Sigmoid colon (tissue), 6 donors: ENCODE measurements at regions not wholly inside any gene's neighbourhood (a gene's known extent, or its start where the extent isn't known, plus 50 kb on each side); places are given as distances from the start of the nearest gene placed in this dataset.

Experiments used
- DNase-seq: peaks from one replicate; pipeline ENCODE4 v3.0.0-alpha.2; 2019
- H3K27ac ChIP-seq, 4 donors: fragments of 200-600 bp; sonication (generic); one replicate each; pipeline ENCODE4 v1.5.1; 2016 to 2019; ENCODE audit warnings: mild to moderate bottlenecking in 1 of 4
- H3K27me3 ChIP-seq, 3 donors: fragments of 200-600 bp; sonication (generic); one replicate each; pipeline ENCODE4 v1.5.1; 2019; ENCODE audit warnings: mild to moderate bottlenecking in 1 of 3
- H3K36me3 ChIP-seq, 4 donors: fragments of 200-600 bp; sonication (generic); one replicate each; pipeline ENCODE4 v1.5.1; 2016 to 2019
- H3K4me1 ChIP-seq, 4 donors: fragments of 200-600 bp; sonication (generic); one replicate each; pipeline ENCODE4 v1.5.1; 2017 to 2019
- H3K4me3 ChIP-seq, 4 donors: fragments of 200-600 bp; sonication (generic); one replicate each; pipeline ENCODE4 v1.5.1; 2017 to 2019; ENCODE audit warnings: mild to moderate bottlenecking in 2 of 4, moderate library complexity in 1 of 4
- H3K9me3 ChIP-seq, 4 donors: fragments of 200-600 bp in 3 of 4; sonication (generic) in 3 of 4; one replicate each; pipeline versions ENCODE4 v1.5.1 to v1.6.1; 2013 to 2019
- EP300 ChIP-seq, 4 donors: sonication (generic); formaldehyde crosslinking; IDR thresholded peaks; one replicate each; pipeline ENCODE4 v1.6.1; 2017; ENCODE audit warnings: antibody characterized with exemption in 4 of 4
- POLR2A ChIP-seq, 2 donors: fragments of 450-650 bp; IDR thresholded peaks; one replicate each; pipeline ENCODE4 v1.6.1; 2016; ENCODE audit warnings: antibody characterized with exemption in 2 of 2, mild to moderate bottlenecking in 2 of 2, moderate library complexity in 2 of 2
- POLR2AphosphoS5 ChIP-seq, 4 donors: sonication (generic); formaldehyde crosslinking; IDR thresholded peaks; one replicate each; pipeline ENCODE4 v1.6.1; 2017; ENCODE audit warnings: antibody characterized with exemption in 4 of 4
- WGBS, 2 donors: extraction: QIAGEN DNeasy Blood & Tissue Kit; methylation state at CpG; one replicate each; pipeline ENCODE4 v1.1.7; 2013; 5-methylcytosine and 5-hydroxymethylcytosine counted together
- intact Hi-C: fragments of 100-400 bp; cut with DNase I; formaldehyde crosslinking; loops from one replicate; pipeline ENCODE4 v1.15.1; 2023
- TF ChIP-seq, protein P1 (sequence below), 4 experiments: fragments of 450-650 bp in 3 of 4; fragments of 200-600 bp in 1 of 4; IDR thresholded peaks; one replicate each; pipeline ENCODE4 v1.5.1; 2016 to 2019; ENCODE audit warnings: antibody characterized with exemption in 4 of 4, mild to moderate bottlenecking in 3 of 4, moderate library complexity in 2 of 4
- donor health status: healthy with polysubstance abuse.
- donor health status: healthy.

DNA sequence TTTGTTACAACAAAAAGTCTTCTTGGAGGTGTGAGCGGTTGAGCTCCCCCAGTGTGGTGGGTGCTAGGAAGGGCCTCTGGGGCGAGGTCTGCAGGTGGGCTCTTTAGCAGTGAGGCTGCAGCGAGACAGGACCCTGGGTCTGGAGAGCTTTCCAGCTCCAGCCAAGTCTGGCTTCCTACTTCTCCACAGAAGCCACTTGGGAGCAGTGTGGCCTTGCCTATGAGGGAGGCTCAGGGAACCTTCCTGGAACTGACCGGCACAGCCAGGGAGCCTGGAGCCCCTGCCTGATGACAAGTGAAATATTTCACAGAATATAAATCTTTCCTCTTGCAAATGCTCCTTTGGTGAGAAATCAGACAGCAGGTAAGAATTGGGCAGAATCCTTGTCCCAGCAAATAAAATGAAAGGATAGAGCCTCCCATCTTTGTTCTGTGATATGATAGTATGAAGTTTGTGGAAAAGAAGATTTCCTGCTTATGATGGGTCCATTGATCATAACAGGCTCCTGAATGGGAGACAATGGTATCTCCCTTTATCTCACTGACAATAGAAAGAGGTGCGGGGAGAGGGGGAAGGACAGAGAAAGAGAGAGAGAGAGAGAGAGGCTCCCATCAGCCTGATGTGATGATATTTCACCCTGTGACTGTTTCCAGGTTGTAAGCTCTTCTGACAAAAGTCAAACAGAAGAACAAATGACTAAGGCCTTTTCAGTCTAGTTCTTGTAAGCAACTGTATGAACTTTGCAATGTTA is 289.8 kb upstream of the SPRED2 start:
- Histone ChIP-seq H3K27ac (no peak overlapping the region), H3K9me3 (no peaks in the 10 kb centered on the region), H3K4me1 (peaks cover 0 to 6% (median 0%) of the 10 kb centered on the region in 4 donors), H3K4me3 (no peak overlapping the region), H3K27me3 (no peaks in the 10 kb centered on the region), H3K36me3 (no peaks in the 10 kb centered on the region)
- TF ChIP-seq, protein P1, sequence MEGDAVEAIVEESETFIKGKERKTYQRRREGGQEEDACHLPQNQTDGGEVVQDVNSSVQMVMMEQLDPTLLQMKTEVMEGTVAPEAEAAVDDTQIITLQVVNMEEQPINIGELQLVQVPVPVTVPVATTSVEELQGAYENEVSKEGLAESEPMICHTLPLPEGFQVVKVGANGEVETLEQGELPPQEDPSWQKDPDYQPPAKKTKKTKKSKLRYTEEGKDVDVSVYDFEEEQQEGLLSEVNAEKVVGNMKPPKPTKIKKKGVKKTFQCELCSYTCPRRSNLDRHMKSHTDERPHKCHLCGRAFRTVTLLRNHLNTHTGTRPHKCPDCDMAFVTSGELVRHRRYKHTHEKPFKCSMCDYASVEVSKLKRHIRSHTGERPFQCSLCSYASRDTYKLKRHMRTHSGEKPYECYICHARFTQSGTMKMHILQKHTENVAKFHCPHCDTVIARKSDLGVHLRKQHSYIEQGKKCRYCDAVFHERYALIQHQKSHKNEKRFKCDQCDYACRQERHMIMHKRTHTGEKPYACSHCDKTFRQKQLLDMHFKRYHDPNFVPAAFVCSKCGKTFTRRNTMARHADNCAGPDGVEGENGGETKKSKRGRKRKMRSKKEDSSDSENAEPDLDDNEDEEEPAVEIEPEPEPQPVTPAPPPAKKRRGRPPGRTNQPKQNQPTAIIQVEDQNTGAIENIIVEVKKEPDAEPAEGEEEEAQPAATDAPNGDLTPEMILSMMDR (IDR thresholded peaks at IDR 0.05) = peak in 3 of 4 experiments; percentile 9 to 37 (median 29)
- TF ChIP-seq POLR2AphosphoS5 (IDR thresholded peaks at IDR 0.05) = no peak
- DNase-seq = peak; percentile 81
- WGBS, 2 donors = 43 to 62% methylated on average over 5 of the region's 5 CpGs
- intact Hi-C loops = loop anchor here (5.0 to 10.0 kb wide), 3 partner anchors 710 to 1753 kb away; no protein-coding TSS in a partner anchor

DNA sequence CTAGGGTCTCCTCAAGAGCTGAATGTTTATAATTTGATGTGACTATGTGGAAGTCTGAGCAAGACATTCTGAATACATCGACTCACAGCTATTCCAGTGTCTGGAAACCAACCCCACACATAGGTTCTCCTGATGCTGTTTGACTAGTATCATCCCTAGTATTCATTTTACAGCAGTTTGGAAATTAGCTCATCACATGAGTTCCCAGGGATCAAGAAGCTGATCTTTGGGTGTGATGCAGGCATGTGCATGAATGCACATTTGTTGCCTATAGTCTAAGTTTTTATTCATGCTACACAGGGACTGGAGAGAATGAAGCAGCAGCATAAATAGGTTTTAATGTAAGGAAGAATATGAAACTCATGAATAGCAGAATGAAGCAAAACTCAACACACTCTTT is 284.3 kb upstream of the SPRED2 start:
- TF ChIP-seq EP300 (IDR thresholded peaks at IDR 0.05) (no peak), POLR2AphosphoS5 (IDR thresholded peaks at IDR 0.05) (no peak), POLR2A (IDR thresholded peaks at IDR 0.05) (no peak)
- TF ChIP-seq, protein P1 (IDR thresholded peaks at IDR 0.05) = no peak
- H3K27ac ChIP-seq = no peak overlapping the region
- DNase-seq = no peak
- no peaks in the 10 kb centered on the region for H3K9me3 ChIP-seq
- H3K4me1 ChIP-seq = no peaks in the 10 kb centered on the region
- H3K27me3 ChIP-seq = no peaks in the 10 kb centered on the region
- intact Hi-C loops = no loop called here
- WGBS, 2 donors = 69 to 77% methylated on average over 1 of the region's 1 CpG
- no peaks in the 10 kb centered on the region for H3K36me3 ChIP-seq
- no peak overlapping the region for H3K4me3 ChIP-seq

DNA sequence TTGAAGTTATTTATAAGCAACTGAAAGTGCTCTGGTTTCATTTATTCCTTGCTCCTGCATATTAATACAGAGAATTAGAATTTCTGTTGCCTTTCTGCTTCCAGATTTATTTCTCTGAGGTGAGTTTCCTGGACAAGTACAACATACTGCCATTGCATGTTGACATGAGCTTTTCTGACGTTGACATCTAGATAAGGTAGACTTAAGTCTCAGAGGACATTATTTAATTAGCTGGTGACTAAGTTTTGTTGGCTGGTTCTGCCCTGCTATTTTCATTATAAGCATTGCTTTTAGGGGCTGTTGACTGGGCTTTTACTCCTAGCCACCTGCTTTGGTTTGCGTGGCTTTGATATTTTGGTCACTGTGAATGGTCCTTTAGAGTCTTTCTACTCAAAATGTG is 282.9 kb upstream of the SPRED2 start:
- H3K4me3 ChIP-seq = no peak overlapping the region
- WGBS, 2 donors = 52 to 78% methylated on average over 2 of the region's 2 CpGs
- H3K27me3 ChIP-seq = no peaks in the 10 kb centered on the region
- intact Hi-C loops = no loop called here
- no peak overlapping the region for H3K27ac ChIP-seq
- no peaks in the 10 kb centered on the region for H3K9me3 ChIP-seq
- no peak for DNase-seq
- no peaks in the 10 kb centered on the region for H3K4me1 ChIP-seq
- TF ChIP-seq POLR2AphosphoS5 (IDR thresholded peaks at IDR 0.05) (no peak), EP300 (IDR thresholded peaks at IDR 0.05) (no peak), POLR2A (IDR thresholded peaks at IDR 0.05) (no peak)
- TF ChIP-seq, protein P1 (IDR thresholded peaks at IDR 0.05) = no peak
- H3K36me3 ChIP-seq = no peaks in the 10 kb centered on the region

DNA sequence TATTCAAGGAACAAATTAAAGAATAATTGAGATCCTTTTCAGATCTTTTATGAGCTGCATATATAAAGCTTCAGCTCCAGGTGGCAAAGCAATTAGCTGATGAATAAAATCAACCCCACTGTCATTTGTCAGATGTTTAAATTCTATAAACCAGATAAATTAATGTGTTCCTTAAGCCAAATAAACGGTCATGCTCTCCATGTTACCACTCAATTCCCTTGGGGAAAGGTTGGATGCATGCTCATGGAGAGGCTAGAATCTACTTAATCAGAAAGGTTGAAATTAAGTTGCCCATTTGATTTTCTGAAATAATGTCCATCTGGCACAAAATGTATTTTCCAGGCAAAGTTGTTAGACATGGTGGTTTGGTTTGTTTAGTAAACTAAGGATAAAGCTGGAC is 282.5 kb upstream of the SPRED2 start:
- 58 to 61% methylated on average over 1 of the region's 1 CpG for WGBS, 2 donors
- TF ChIP-seq, protein P1 (IDR thresholded peaks at IDR 0.05) = no peak
- TF ChIP-seq EP300 (IDR thresholded peaks at IDR 0.05) (no peak), POLR2AphosphoS5 (IDR thresholded peaks at IDR 0.05) (no peak), POLR2A (IDR thresholded peaks at IDR 0.05) (no peak)
- DNase-seq = no peak
- no peaks in the 10 kb centered on the region for H3K9me3 ChIP-seq
- no peaks in the 10 kb centered on the region for H3K36me3 ChIP-seq
- no peak overlapping the region for H3K27ac ChIP-seq
- H3K4me1 ChIP-seq = no peaks in the 10 kb centered on the region
- no peaks in the 10 kb centered on the region for H3K27me3 ChIP-seq
- intact Hi-C loops = no loop called here
- no peak overlapping the region for H3K4me3 ChIP-seq

DNA sequence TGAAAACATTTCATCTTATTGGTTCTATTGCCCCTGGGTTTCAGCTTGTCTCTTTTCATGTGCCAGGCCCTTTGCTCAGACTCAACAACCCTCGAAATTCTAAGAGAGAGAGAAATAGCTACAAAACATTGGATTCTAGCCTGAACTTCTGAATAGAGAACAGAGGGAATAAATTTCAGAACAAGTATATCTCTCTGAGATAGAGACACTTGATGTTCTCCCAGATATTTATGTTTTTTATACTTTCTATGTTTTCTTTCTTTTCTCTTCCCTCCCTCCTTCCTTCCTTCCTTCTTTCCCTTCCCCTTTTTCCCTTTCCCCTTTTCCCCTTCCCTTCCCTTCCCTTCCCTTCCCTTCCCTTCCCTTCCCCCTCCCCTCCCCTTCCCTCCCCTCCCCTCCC is 279.5 kb upstream of the SPRED2 start:
- no peak overlapping the region for H3K4me3 ChIP-seq
- 28 to 48% methylated on average over 1 of the region's 1 CpG for WGBS, 2 donors
- H3K36me3 ChIP-seq = no peaks in the 10 kb centered on the region
- TF ChIP-seq EP300 (IDR thresholded peaks at IDR 0.05) = no peak
- TF ChIP-seq, protein P1 (IDR thresholded peaks at IDR 0.05) = no peak
- no peak for TF ChIP-seq POLR2A (IDR thresholded peaks at IDR 0.05)
- H3K9me3 ChIP-seq = no peaks in the 10 kb centered on the region
- H3K27me3 ChIP-seq = no peaks in the 10 kb centered on the region
- no peak for DNase-seq
- intact Hi-C loops = no loop called here
- H3K27ac ChIP-seq = no peak overlapping the region
- peaks cover 0 to 18% (median 6%) of the 10 kb centered on the region in 4 donors for H3K4me1 ChIP-seq
